GM19035 (cell line): ENCODE measurements at regions not wholly inside any gene's neighbourhood (a gene's known extent, or its start where the extent isn't known, plus 50 kb on each side); places are given as distances from the start of the nearest gene placed in this dataset.

Source experiments
- ATAC-seq: cut with Tn5 transposase; IDR thresholded peaks from one replicate; pipeline ENCODE4 v1.9.1; 2021; ENCODE audit not compliant: unreplicated experiment

DNA sequence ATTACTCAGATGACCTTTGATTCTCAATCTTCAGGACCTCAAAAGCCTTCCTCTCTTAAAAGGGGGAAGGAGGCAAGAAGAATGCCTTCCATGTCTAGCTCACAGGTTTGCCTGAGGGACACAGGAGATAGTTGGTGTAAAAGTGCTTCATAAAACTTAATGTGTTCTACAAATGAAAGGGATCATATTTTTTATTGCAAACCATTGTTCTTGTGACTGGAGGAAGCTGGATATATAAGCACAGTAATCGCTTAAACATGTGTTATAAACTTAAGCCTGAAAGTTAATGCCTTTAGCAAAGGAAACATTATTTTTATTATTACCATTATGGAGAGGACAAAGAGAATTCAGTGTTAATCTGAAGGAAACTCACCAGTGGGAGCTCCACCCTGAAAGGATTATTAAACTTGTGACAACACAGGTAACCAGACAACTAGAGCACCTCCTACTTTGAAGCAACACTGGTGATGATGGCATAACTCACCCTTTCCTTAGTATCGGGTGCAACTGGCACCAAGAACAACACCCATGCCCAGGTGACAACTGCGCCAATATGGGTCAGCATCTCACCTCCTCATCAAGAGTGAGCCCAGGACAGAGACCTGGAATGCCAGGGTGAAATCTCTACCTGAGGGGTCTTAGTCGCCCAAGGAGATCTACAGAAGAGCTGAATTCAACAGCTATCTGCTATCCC, 288.7 kb upstream of the PRDM1 start:
- no peak for ATAC-seq

DNA sequence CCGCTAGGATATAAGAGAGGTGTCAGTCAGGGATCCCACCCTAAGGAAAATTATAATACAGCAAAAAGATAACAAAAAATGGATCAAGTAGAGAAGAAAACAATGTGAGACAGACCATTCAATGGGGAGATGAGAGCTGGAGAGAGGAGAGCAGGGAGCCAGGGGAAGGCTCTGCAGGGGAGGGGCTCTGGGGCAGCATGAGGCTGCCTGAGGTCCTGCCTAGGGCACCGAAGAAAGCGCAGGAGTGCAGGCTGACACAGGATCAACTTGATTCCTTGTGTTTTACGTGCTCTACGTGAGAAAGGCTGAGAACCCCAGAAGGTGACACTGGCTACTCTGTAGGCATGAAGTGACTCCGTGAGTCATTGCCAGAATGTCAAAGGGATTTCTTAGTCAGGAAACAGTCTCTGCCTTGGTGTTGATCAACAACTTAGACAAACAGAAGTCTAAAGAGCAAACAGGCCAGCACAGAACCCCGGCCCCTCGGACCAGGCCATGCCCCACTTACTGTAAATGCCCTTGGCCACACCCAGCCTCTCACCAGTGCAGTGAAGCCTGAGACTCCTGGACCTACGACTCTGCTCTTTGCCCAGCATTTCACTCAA, 290.1 kb upstream of the PRDM1 start:
- ATAC-seq, result no peak

DNA sequence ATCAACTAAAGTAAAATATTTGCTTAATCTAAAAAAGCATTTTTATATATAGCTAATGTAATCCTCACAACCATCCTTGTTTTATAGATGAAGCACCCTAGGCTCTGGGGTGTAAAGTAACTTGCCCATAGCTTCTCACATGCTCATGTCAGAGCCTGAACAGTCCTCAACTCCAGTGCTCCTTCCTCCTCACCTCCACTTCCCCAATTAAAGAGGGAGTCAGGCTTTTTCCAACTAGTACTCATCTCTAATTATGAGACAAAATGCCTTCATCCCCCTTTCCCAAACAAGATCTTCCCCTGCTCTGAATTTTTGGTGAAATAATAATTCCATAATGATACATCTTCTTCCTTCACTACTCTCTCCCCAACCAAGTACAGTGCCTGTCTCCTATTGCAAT, 290.8 kb upstream of the PRDM1 start:
- ATAC-seq, result no peak

DNA sequence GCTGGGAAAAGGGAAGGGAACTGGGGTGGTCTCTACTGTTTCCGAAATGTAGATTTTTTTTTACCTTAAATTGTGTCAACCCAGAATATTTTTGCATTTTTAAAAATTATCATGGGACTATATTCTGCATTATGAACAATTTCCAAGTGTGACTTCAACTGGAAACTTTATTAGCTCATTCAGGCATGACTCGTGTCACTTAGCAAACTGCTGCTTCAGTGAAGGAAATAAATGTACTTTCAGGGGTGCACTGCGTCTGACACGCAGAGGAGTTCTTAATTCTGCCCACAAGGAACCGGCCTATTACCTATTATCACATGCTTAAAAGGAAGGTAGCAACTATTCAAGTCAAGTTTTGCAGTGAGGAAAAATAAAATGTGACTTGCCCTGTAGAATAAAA, 291.3 kb upstream of the PRDM1 start:
- no peak for ATAC-seq

DNA sequence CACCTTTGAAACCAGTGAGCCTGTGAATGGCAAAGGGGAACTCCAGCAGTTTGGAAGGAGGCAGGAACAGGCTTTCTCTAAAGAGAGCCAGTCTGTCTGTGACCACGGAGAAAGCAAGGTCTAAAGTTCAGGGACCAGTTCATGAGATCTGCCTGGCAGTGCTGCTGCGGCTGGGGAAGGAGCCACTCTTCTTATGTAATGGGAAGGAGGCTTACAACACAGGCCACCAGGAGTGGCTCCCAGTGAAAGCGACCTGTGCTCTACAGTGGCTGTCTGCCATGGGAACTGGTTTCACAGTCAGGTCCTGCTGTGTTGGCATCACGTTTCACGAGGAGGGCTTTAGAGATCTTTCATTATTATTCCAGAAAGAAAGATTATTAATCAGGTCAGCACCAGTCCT, 291.9 kb upstream of the PRDM1 start:
- ATAC-seq, result no peak

DNA sequence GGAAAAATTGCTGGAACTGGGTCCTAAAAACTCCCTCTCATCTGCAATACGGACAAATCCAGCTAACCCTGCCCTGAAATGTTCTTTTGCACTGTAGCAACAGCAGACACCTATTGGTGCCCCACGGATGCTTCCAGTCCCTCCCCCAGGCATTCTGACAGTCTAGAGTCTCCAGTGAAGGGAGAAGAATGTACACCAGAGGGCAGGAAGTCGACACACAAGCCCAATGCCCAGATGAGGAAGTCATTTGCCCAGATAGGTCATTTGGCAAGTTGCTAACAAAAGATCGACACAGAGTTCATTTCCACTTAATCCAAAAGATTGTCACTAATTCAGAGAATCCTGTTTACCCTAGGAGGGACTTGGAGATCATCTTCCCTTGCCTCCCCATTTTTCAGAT, 293.0 kb upstream of the PRDM1 start:
- no peak for ATAC-seq

DNA sequence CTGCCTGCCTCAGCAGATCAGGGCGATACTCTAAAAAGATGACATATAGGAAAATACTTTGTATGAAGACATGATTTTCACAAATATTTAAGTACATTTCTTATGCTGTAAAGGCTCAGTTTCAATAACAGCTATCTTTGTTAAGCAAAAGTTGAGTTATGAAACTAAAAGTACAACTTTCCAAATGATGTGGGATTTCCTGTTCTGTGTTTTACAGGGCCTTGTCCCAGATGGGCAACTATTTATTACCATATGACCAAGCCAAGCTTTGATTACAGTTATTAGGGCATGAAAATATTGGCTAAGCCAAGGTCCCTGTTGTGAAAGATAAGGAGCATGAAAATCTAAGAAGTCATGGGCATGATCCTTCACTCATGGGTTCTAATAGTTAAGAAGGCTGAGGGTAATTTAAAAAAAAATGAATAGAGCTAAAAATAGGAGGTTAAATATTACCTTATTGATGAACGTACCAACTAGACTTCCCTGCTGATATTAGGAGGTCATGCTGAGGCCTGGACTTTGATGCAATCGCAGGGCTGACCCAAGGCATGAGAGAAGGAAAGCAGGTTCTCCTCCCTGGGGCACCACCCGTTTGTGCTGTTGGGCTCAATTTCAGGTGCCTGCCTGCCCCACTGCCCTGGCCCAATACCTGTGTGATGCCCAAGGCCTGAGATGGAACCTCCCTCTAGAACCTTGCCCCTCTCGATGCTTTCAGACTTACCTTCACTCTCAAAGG, 294.4 kb upstream of the PRDM1 start:
- ATAC-seq, result peak; percentile 40

DNA sequence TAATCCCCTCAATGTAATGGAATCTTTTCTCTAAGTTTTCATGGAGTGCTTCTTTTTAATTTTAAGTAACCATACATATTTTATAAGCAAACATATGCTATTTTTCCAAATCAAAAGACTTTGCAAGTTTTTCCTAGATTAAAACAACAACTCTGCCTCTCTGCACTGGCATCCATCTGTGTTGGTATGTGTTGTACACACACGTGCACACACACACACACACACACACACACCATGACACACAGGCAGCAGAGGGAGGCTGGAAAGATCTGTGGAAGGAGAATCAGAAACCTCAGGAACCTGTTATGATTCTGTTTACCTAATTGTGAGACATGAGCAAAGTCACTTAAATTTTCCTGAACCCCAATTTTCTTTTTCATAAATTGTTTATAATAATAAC, 295.0 kb upstream of the PRDM1 start:
- no peak for ATAC-seq

DNA sequence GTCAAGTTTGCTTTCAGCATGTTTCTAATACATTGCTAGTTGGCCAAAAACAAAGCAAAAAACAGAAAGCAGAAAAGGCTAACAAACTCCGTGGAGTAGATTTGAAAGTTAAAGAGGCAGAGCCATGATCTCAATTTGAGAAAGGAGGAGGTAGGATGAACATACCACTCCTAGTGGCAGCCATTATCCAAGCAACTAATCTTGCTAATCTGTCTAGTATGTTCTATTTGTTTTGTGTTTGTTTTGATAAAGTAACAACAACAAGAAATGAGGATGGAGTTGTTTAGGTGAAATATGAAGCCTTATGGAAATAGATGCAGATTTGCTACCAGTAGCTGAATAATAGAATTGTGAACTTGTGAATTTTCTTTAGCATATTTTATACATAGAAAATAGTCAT, 295.5 kb upstream of the PRDM1 start:
- ATAC-seq, result no peak

DNA sequence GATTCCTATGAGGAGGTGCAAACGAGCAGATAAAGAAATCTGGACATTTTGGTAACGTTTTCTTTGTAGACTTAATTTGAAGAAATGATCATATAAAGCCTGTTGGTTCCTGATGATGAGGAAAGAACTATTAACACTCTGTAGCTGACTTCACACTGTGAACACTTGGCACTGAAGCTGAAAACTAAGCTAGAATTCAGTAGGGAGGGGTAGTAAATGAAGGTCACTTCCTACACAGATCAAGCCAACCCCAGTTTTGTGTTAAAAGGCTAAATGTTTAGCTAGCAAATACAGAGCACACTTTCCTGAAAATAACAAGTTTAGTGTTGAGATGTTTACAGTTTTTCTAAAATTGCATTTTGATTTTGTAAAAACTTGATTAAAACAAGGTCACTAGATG, 296.2 kb upstream of the PRDM1 start:
- ATAC-seq, result no peak

DNA sequence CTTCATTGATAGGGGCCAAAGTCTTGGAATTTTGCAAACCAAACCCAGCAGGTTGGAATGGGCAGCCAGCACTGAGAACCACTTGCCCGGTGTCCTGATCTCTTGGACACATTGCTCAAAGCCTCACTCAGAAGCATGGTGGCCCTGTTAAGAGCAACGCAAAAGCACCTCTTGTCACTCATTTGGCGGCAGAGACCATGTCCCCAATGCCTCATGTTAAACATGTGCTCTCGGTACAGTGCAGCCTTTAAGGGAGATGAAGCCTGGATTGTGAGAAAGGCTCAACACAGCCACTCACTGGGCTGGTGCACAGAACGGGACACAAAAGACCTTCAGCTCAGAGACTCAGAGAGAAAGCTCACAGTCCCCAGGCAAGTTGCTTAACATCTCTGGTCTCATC, 298.4 kb upstream of the PRDM1 start:
- ATAC-seq, result no peak

DNA sequence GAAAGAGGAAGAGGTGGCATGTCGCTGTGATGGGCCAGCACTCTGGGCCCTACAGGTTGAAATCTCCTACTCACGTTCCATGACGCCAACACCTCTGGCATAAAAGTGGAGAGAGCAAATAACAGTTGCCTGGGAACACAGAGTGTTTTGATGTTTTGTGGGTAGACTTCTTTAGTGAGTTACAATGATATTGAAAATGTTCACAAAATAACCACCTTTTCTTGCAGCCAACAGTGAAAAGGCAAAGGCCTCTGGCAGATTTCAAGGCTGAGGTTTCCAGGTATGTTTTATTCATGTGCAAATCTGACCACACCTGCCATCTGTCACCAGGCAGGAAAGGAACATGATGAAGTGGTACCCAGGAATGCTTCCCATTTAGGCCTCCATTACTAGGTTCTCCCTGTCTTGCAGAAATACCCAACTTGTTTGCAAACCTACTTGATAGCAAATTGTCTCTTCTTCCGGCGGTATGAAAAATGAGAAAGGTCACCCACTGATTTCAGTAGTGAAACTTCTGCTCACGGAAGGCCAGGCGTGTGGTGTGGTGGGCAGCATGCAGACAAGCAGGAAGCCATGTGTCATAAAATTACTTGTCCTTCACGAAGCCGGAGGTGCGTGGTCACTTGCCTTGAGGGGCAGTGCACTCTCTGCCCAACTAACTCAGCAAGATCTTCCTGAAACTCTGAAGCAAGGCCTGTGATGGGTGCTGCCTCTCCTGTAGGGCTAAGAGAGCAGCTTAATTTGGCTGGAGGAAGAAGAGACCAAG, 299.1 kb upstream of the PRDM1 start:
- ATAC-seq, result peak; percentile 70

DNA sequence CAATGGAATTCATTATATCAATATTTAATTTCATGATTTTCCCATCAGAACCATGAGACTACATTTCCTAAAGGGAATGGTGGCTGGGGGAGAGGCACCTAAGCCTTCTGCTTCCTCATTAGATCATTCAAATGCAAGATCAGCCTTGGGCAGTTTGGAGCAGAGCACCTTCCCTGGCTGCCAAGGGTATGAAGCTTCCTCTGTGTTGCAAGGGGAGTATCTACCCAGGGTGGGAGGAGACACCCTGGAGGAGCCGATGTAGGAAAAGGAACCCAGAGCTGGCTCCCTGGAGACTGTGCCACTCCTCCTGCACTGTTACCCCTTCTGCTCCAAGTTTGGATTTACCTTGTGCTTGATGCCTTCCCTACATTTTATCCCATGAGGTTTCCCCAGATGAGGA, 299.7 kb upstream of the PRDM1 start:
- no peak for ATAC-seq

DNA sequence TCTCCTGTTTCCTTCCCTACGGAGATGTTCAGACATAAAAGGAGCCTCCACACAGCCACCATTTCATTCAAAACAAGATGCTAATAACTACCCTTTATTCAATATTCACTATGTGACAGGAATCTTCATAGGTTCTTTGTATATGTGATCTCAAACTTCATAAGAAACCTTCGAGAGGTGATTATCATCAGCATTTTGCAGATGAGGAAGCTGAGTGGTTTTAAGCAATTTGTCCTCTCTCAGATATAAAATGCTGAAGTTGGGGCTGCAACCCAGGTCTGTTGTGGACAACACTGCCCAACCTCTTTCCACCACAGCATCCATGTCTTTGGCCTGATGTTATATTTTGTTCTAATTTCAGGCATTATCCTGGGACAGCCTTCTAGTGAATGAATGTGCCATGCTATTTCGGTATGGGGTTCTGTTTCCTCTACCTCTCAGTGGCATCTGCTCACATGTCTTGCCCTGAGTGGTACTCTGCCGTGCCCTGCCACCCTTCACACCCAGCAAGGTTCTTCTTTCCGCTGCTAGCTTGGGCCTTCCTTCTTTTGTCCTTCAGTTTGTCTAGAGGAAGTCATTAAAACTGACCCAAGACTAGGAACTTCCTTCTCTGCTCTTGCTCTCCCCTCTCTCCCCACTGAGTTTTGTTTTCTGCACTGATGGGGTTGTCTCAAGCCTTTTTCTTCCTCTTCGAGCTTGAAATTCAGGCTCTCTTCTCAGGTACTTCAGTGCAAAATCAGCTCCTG, 300.9 kb upstream of the PRDM1 start:
- no peak for ATAC-seq

DNA sequence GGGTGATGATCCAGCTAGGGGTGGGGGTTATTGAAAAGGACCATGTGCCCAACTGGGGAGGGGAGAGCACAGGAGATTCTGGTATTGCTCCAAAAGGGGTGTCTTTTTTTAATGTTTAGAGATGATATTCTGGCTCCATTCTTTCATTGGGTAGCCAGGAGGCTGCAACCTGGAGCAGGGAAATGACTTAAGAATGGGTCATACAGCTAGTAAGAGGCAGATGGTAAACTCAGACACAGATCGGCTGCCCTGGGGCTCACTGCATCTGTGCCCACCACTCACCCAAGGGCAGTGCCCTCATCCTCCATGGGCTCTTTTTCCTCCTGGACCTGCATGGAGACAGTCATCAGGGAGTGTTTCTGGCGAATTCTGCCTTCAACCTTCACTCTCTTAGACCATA, 302.0 kb upstream of the PRDM1 start:
- ATAC-seq, result no peak

DNA sequence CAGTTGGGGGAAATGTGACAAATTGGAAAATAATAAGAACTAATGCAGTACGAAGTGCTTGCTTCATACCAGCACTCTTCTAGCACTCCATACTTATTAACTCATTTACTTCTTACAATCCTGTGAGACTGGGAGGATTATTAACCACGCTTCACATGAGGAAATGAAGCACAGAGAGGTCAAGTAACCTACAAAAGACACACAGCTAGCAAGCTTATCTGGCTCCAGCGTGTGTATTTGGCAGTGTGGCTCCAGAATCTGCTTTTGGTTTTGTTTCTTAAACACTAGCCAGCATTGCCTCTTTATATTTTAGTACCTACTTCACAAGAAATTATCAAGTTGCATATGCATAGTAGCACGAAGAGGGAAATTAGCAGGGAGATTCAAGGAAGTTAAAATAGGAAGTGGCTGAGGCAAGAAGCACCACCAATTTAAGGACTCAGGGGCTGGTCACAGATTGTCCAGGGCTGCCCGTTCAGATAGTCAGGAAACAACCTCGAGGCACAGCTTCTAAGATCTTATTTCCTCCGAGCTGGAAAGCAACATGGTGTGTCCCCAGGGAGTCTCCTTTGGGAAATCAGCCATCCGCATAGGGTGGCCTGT, 302.7 kb upstream of the PRDM1 start:
- ATAC-seq, result no peak

DNA sequence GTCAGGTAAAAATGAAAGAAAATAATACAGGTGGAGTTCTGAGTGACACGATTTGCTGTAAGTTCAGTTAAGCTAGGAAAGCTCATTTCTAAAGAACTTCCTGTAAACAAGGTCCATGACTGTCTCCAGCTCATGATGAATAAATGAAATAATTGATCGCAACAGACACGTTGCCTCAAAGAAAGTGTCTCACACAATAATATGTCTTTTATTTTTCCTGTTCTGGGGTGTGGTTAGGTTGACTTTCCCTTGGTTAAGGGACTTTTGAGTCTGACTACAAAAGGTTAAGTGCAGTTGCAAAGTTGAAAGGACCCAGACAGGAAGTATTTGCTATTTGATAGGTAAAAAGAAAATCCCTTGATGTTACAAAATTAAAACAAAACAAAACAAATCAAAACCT, 304.2 kb upstream of the PRDM1 start:
- ATAC-seq, result no peak

DNA sequence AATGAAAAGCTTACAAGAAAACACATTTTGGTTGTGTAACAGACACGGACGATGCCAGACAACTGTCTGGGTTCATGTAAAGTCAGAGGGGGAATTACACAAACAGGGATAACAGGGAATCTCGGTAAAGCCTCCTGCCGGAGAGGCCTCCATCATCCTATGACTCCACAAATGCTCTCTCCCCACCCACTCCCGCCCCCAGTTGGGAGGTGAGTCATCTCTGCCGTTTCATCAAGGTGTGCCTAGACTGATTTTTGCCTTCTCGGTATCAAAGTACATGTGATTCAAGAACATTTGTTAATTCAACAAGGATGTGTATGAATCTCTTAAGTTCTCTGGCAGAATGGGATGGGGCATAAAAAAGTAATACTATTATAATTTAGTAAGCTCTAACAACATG, 304.9 kb upstream of the PRDM1 start:
- ATAC-seq, result no peak

DNA sequence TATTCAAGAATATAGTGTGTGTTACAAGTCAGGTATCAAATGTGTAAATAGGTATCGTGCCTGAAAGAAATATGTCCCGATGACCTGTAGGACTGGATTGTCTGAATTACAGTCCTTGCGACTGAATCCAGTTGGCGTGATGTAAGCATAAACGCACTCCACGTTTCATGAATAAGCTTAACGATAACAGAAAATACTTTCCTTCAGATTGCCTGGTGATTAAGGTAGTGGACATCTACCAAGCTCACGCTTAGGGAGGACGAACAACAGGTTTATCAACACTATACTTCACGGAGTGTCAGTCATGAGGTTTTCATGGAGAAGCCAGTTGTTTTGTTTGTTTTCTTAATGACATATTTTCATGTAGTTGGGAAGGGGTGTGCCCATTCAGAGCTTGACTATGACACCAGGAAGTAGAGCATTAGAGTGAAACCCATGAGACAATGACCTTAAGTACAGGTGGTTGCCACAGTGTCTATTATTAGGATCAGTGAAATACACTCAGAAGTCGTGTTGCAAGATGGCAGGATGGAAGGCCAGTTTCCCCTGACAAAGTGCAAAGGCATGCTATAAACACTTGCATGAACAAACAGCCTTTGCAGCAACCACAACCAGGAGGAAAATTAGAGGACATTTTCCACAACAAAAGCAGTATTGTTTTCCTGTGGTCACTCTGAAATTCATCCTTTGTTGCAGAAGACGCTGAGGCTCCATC, 305.8 kb upstream of the PRDM1 start:
- no peak for ATAC-seq

DNA sequence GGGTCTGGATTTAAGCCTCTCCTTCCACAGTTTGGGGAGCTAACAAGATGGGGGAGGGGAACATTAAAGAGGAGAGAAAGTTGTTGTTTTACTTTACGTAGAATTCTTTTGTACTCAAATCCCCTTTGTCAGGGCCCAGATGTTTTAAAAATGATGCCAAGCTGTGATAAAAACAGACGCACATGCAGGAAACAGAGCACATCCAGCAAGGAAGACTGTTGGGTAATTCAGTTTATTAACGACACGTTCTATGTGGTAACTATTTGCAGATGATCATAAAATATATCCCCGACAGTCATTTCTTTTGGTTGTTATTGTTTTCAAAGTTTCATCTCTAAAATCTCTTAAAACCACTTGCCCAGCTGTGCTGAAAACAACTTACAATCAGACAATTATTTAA, 307.0 kb upstream of the PRDM1 start:
- ATAC-seq, result no peak
